Activated T-cell treated with anti-CD3 and anti-CD28 coated beads, Interleukin-2, amount 50 U/mL, for 1 hour (primary cell): ENCODE measurements at regions not wholly inside any gene's neighbourhood (a gene's known extent, or its start where the extent isn't known, plus 50 kb on each side); places are given as distances from the start of the nearest gene placed in this dataset.

Experiments used
- DNase-seq: peaks from one replicate; pipeline ENCODE4 v3.0.0-alpha.2; 2020

DNA sequence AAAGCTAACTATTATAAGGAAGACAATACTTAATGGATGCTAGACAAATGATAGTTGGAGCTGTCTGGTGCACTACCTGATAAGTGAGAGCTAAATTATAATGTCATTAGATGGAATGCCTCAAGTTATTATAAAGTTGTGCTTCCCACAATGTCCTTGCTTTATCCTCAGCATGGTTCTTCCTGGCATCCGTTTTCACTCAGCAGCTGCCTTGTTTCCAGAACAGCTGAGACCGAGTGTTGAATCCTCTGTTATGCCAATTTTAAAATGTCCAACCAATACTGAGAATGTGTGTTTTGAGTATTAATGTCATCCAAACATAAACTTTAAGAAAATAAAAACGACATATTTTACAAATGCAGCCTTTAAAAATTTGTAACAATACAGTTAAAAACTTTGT, 286.7 kb upstream of the SOX2 start:
- no peak for DNase-seq

DNA sequence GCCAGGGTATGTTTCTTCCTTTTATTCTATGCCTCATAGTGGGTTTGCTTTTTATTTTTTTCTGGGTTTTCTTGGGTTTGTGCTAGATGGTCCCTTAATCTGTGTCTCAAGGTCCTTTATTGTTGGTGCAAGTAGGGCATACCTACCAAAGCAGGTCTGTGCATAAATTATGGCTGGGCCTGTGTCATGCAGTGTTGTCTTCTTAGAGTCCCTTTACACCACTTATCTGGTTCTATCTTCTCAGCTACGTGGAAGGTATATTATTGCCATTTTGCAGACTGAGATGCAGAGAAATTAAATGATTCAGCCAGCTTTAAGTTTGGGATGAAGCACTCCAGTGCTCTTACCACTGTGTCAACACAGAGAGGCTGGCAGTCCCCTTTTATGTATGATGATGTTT, 293.5 kb upstream of the SOX2 start:
- no peak for DNase-seq

DNA sequence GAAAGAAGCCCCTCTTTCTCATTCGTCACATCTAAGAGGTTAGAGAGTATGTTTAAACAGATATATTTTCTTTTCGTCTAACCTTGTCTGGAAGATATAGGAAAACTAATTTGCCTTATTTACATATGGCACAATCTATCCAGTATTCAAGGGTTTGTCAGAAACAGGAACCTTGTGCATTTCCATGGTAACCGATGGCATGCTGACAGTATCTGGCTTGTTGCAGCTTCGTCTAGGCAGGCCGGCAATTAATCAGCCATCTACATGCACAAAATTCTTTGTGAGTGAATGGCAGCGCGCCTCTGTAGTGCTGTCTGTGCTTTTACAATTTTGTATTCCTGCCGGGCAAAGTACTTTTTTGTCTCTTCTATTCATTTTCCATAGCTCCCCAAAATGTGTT, 294.0 kb upstream of the SOX2 start:
- no peak for DNase-seq

DNA sequence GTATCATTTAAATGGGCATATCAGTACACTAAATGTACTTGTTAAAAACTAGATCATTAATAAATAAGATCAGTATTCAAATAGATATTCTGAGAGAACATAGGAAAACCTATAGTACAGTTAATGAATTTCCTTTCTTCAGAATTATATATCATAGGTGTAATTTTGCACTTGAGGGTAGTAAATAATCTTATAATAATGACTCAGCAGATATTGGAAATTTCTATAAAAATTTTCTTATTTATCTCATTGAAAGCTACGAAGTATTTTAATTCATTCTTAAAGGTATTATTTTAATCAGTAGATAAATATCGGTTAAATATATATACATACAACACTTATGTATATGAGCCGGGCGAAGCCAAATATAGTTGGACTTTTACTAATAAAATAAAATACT, 300.9 kb upstream of the SOX2 start:
- no peak for DNase-seq

DNA sequence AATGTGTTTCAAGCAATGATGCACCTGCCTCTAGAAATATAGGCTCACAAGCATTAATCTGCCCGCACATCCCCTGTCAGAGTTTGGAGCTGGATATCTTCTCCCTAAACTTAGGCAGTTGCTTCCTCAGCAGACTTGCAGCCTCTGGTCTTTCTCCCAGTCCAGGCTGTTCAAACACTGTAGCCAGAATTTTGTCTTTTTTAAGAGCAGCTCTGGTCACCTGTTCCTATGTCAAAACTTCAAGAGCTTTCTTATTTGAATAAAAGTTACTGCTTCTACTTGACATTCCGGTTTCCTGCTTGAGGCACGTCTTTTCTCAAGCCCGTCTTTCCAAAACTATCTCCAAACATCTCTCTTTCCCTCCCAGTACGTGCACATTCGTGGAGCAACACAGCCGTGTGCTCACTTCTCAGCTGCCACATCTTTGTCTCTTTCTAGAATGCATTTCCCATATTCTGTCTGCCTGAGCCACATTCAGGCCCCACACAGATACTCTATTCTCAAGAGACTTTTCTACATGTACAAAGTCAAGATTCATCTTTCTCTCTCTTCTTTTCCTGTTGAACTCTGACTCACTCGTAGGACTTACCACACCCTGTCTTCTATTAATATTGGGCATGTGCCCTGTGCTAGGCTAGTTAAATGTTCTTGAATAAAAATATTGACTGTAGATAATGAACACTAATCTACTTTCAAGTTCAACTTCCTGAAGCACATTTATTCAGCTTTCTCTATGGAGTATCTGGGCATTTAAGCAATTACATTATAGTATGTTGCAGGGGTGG, 307.7 kb upstream of the SOX2 start:
- no peak for DNase-seq

DNA sequence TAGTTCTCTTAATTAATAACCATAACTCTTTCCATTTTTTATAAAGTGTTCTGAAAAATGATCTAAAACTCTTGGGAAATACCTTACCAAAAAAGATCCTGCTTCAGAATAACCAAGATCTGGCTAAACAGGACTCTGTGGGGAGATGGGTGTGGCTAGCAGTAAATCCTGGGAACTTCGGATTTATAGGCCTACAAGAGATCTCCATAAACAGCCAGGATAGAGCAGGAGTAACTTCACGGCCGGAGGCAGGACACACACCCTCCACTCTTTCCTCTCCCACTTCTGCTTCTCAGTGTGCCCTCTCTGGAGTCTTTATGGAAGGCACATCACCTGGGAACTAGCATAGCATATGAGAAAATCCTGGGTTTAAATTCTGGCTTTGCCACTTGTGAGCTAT, 309.4 kb upstream of the SOX2 start:
- DNase-seq = no peak

DNA sequence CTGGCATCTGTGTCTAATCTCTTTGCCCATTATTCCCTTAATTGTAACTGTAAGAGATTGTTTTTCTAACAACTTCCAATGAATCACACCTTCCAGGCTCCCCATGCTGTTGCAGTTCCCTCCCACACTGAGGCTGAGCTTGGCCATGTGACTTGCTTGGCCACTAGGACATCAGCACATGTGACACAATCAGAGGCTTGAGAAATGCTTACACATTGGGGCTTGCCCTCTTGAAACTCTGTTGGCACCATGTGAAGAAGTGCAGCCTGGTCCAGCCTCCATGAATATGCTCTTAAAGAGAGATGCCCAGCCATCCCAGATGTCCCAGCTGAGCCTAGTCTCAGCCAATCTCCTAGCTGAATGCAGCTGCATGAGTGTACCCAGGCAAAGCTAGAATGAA, 326.8 kb upstream of the SOX2 start:
- DNase-seq = no peak

DNA sequence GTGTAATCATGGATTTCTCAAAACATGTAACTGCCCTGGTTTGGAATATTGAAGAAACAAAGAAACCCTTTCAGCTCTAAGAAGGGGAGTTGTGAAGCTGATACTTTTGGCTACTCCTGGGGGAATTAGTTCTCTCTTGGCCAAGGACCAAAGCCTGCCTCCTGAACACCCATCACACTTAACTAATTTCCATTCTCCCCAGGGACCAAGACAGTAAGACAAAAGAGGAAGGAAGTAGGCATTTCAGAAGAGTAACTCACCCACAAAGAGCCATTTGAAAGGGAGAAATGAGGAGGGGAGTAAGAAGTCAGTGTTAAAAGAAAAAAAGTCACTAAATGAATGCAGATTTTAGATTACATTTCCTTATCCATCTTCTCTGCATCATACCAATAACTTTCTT, 328.0 kb upstream of the SOX2 start:
- DNase-seq = no peak

DNA sequence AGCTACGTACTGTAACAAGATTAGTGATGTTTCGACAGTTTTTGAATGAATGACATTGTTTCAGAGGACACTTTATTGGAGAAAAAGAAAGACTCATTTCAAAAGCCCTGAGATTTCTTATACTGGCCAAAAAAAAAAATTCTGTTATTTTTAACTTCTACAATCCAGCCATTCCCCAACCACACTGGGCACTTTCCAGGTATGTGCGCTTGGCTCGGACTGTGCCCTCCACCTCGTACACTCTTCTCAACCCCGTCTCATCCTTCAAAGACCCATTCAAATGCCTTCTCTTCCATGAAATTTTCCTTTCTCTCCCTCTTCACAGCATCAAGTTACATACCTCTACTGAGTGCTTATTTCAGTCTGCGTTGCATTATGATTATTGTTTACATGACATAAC, 328.5 kb upstream of the SOX2 start:
- DNase-seq = no peak

DNA sequence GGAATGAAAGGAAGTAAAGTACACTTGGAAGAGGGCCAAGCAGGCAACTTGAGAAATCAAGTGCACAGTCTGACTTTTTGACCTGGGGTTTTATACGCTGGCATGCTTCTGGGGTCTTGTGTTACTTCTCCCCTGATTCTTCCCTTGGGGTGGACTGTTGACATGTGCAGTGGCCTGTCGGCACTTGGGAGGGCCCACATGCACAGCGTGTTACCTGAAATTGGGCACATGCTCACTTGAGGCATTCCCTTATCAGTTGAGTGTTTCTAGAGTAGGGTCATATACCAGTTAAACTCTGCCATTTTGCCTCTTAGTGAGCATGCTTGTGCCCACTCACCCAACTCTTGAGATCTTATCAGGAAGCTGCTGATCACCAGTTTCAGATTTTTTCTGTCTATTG, 329.1 kb upstream of the SOX2 start:
- DNase-seq = no peak

DNA sequence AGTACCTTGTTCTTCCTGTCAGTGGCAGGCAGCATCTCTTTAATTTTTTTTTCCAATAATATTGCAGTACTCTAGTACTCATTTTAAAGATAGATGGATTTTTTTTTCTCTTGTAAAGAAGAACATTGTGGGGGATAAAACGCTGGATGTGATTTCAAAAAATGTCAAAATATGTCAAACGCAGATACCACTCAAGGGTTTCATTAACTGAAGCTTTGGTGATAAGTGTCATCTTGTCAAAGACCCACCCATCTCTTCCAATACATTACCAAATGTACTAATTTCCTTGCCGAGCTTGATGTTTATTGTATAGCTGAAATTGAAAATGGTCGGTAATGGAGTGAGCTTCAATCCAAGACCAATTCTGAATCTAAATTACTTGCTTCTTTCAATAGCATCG, 332.4 kb upstream of the SOX2 start:
- no peak for DNase-seq

DNA sequence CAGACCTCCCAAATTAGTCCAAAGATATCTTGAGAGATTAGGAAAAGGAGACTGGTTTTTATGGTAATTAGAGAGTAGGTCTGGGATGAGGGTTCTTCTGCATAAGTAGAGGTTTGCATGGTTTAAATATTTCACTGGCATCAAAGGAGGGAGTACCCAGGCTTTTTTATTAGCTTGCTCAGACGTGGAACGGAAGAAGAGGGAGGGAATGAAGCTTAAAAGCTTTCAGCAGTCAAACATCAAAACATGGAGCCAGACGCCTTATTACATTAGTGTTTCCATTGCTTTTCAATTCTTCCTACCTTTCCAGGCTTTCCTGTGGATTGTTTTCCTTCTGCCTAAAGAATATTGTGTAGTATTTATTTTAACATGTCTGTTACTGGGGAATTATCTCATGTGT, 342.1 kb upstream of the SOX2 start:
- no peak for DNase-seq

DNA sequence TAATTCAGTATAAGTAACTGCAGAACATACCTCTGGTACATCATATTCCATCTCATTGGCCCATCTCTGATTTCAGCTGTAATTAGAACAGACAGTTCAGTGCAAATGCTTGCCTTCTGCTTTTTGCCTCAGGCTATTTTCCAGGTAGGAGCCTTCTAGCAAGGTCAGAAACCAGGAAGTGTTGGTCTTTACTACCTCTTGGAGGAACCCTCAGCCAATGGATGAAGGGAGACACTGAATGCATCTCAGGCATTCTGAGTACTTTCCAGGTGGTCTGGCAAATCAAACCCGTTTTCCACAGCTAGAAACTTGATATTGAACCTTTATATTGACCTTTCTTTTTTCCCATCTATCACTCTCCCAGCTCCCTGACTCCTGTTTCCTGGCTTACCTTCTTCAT, 348.5 kb upstream of the SOX2 start:
- DNase-seq = no peak

DNA sequence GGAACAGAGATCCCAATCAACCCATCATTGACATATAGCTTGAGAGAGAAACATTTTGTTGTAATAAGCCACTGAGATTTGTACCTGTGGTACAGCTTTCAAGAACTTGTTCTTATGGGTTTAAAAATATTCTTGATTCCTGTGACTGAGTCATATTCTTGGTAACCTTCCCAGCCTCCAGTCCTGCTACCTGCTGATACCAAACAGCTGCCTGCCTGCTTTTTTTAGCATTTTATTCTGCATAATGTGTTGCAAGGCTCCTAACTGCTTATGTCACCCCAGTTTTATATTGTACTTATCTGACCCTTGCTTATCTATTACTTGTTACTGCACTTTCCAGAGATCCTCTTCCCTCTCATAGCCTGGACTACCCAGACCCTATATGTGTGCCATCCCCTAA, 349.3 kb upstream of the SOX2 start:
- DNase-seq = no peak

DNA sequence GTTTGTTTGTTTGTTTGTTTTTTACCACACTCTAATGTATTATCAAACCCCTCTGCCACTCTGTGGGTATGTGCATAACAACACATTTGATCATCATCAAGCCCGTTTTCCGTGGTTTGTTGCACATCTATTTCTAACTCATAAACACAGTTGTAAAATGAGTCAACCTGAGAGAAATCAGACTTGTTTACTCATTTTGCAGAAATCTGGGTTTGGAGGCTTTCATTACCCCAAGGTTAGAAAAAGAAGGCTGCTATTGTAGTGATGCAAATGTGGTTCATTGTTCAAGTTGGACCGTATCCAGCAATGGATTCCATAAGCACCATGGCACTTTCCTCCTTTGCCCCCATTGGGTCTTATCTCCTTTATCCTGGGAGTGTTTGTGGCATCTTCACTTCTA, 353.2 kb upstream of the SOX2 start:
- no peak for DNase-seq

DNA sequence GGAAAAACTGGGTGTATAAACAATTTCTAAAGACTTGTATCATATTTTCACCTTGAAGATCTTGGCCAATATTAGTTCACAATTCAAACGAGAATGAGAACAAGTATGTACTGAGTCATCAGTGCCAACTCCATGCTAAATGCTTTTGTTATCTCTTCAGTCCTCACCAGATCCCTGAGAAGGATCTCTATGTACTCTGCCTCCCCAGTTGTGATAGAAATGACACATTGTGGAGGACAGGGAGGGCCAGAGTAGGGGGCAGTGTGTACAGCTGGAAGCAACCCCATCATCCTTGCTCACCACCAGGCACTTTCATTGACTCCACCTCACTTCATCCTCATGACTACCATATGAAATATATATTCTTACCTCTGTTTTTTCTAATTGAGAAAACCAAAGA, 353.7 kb upstream of the SOX2 start:
- no peak for DNase-seq

DNA sequence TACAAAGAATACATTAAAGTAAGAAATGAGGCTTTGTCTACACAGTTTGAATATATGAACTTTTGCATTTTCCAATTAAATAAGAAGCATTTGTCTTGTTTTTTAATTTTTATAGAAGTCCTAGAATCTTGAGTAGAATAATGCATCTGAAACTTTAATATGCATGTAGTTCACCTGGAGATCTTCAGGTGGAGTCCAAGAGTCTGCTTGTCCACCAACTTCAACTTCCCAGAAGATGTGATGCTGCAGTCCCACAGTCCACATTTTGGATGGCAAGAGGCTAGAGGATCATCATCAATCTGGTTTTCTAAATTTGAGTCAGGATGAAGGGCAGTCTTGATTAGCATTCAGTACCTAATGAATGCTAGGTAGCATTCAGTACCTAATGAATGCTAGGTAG, 357.6 kb upstream of the SOX2 start:
- no peak for DNase-seq

DNA sequence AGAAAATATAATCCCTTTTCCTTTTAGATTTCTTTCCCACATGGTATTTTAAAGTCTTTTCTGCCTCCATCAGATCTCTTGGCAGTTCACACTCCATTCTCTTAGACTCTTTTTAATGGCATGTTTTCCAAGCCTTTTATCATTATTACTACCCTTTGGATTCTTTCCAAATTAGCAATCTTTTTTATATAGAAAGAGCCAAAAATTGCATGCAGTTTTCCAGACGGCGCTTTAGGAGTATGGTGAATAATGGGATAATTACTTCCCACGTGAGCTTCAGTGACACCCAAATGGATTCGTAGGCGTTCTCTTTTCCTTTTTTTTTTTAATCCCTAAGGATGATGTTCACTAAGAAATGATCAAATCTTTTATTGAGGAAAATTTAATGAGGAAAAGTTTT, 354.8 kb upstream of the DNAJC19 start:
- no peak for DNase-seq

DNA sequence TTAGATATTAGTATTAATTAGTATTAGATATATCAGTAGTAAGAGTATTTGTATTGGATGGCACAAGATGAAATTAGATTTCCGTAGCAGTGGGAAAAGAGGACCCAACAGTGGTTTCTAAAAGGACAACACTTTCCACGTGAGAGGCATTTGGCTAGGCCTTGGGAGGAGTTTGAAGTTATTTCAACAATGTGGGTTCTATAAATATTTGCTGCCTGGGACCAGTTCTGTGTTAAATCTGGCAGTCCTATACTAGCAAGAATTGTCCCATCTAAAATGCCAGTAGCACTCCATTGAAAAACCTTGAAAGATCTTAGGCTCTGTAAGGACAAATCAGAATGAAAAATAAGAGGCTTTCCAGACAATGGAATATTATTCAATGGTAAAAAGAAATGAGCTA, 347.1 kb upstream of the DNAJC19 start:
- DNase-seq = no peak

DNA sequence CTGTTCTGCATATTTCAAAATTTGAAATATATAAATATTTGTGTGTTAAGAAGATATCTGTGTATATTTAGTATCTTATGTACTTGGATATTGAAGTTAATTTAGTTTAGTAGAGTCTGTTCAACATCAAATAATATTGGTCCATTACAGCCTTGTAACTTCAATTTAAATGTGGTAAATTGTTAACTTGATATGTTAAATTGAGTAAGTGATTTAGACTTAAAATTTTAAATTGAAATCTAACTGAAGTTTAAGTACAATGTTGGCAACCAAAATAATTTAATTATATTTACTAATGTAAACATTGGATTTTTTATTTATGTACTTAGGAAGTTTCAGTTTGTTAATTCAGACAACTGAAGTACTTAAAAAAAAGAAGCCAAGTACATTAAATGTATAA, 343.9 kb upstream of the DNAJC19 start:
- DNase-seq = no peak

DNA sequence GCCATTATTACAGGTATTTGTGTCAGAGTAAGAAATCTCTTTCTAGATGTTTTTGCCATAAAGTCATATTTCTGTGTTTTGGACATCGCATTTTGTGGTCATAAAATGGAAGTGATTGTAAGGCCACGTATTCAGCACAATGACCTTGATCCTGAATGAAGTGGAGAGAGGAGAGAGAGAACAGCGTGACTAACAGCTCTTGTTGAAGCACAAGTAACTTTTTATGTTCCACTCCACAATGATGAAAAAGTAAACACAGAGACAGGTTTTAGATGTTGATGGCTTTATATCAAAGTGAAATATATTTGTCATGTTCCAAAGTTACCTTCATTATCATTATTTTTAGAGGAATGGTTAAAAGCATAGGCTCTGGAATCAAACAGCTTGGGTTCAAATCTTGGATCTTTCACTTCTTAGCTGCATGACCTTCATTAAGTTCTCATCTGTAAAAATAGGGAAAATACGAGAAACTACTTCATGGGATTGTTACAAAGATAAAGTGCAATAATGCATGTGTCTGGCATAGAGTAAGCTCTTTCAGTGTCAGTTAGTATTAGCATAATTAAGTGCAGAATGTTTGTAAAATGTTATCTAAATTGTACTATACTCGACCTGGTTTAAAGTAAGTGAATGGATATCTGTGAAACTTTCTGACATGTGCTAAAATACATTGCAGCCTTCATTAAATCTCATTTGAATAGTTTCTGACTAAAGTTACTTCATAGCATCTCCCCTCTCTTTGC, 341.5 kb upstream of the DNAJC19 start:
- DNase-seq = no peak

DNA sequence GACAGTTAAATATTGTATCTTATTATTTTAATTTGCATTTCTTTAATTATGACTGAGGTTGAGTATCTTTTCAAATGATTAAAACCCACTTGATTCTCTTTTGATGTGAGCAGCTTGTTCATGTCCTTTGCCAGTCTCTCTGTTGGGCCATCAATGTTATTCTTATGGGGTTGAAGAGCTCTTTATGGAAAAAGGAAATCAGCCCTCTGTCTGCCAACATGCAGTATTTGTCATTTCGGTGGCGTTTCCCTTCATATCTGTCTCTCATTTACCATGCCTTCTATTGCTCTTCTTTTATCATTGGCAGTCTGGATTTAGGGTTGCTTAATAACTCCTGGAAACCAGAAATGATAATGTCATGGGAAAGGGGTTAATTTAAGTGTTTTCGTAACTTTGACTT, 340.7 kb upstream of the DNAJC19 start:
- no peak for DNase-seq

DNA sequence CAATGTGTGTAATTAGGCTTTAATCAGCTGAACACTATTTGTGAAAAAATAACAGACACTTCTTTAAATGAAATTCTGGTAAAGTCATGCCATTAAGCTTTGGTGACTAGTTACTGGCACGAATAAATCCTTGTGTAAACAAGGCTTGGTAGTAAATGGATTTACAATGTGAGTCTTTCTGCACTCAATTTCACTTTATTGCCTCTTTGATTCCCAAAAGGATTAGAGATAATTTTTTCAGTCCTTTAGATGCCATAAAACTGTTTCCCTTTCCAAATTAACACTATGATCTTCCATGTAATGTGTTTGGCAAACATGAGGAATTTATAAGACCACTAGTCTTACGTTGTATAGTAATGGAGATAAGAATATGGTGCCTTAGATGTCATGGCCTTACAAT, 339.5 kb upstream of the DNAJC19 start:
- DNase-seq = no peak

DNA sequence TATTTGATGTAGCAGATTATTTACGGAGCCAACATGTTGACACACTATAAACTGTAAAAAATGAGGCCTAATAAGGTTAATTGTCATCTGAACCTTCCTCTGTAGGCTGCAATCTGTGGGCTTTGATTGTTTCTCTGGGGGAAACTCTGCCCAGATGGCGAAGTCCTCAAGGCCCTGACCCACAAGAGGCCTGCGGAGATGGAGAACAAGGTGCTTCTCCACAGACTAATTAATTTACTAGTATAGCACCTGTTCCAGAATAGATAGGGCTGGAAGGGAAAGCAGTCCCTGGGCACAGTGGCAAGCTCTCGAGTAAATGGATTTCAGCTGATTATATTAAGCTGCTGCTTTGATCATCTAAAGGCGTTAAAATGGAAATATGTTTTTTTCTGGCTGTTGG, 338.8 kb upstream of the DNAJC19 start:
- no peak for DNase-seq

DNA sequence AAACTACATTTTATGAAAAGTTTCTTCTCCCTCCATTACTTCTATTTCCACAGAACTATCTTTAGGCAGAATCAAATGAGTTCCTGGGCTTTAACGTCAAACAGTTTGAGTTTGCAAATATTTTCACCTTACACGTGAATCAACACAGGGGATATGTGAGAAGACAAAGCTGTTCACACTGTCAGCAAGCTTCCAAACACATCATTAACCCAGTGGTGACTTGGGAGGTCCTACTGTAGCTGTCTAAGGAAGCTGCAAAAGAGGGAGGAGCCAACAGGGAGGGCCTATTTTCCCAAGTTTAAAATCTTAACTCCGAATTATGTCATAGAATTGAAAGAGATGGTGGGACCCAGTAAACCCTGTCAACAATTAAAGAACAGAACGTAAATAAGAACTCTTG, 337.8 kb upstream of the DNAJC19 start:
- no peak for DNase-seq
